GM12878 (cell line): ENCODE measurements at regions not wholly inside any gene's neighbourhood (a gene's known extent, or its start where the extent isn't known, plus 50 kb on each side); places are given as distances from the start of the nearest gene placed in this dataset.

ENCODE experiments used
- ATAC-seq: fragments of 200-7000 bp; cut with Tn5 transposase; 3 replicates; pipeline ENCODE4 v1.9.1; 2020; ENCODE audit warnings: mild to moderate bottlenecking, moderate library complexity
- BruUV-seq: library from RNA; stranded (reverse); fragments of 400-500 nt; replicated peaks from 2 replicates; lab custom pipeline; 2021; lab: Mats Ljungman, UMichigan
- CTCF ChIA-PET: fragments of 300-600 bp; sonication (Branson Sonifier 250); formaldehyde crosslinking; extraction: SDS; loops from one replicate; lab custom pipeline; 2021; ENCODE audit warnings: inconsistent platforms; lab: Yijun Ruan, JAX
- POLR2A ChIA-PET: fragments of 350-600 bp; formaldehyde crosslinking; extraction: SDS; loops from one replicate; lab custom pipeline; 2021; ENCODE audit warnings: inconsistent platforms; lab: Charles Lee
- RAD21 ChIA-PET: fragments of 300-600 bp; sonication (Branson Sonifier 250); formaldehyde crosslinking; loops from one replicate; lab custom pipeline; 2023; ENCODE audit warnings: antibody characterized with exemption; ENCODE audit not compliant: unreplicated experiment; lab: Charles Lee
- SMC1A ChIA-PET: fragments of 300-600 bp; sonication (Branson Sonifier 250); formaldehyde crosslinking; loops from one replicate; lab custom pipeline; 2023; ENCODE audit not compliant: unreplicated experiment, uncharacterized antibody; lab: Charles Lee
- DNase-seq: peaks from one replicate; pipeline ENCODE4 v3.0.0-alpha.2; 2011; ENCODE audit warnings: low read depth, low spot score
- FAIRE-seq: peaks from 3 replicates; lab custom pipeline; 2011; peaks lifted over from hg19 to GRCh38; lab: Jason Lieb, UNC
- H2AFZ ChIP-seq: 2 replicates; pipeline ENCODE4 v1.6.0; 2011; ENCODE audit warnings: low read depth, low read length, control low read depth; ENCODE audit not compliant: control insufficient read depth
- H3K27ac ChIP-seq: 2 replicates; pipeline ENCODE4 v1.5.1; 2011; ENCODE audit warnings: control low read depth; ENCODE audit not compliant: control insufficient read depth, insufficient read depth
- H3K27me3 ChIP-seq, 2 experiments: replicated peaks in 1 of 2; 2 replicates each; pipeline versions ENCODE4 v1.6.0 to v1.6.1; 2011; ENCODE audit warnings: low read length in 1 of 2; ENCODE audit not compliant: control insufficient read depth in 2 of 2, insufficient read depth in 2 of 2
- H3K36me3 ChIP-seq, 2 experiments: 2 replicates each; pipeline ENCODE4 v1.5.1; 2011; ENCODE audit warnings: low read length in 1 of 2; ENCODE audit not compliant: control insufficient read depth in 2 of 2, insufficient read depth in 2 of 2
- H3K4me1 ChIP-seq: 2 replicates; pipeline ENCODE4 v1.6.1; 2011; ENCODE audit warnings: mild to moderate bottlenecking, low read length, moderate library complexity, mixed read lengths; ENCODE audit not compliant: control insufficient read depth, insufficient read depth
- H3K4me2 ChIP-seq: 2 replicates; pipeline ENCODE4 v1.6.0; 2011; ENCODE audit warnings: control low read depth; ENCODE audit not compliant: control insufficient read depth, insufficient read depth
- H3K4me3 ChIP-seq: fragments of 200-600 bp; sonication (generic); 2 replicates; pipeline ENCODE4 v1.5.1; 2016
- H3K79me2 ChIP-seq: 2 replicates; pipeline ENCODE4 v1.6.0; 2011; ENCODE audit warnings: low read length; ENCODE audit not compliant: control insufficient read depth, insufficient read depth
- H3K9ac ChIP-seq: 2 replicates; pipeline ENCODE4 v1.8.0; 2011; ENCODE audit warnings: low read length, control low read depth, mixed read lengths; ENCODE audit not compliant: control insufficient read depth, insufficient read depth
- H3K9me3 ChIP-seq: replicated peaks from 3 replicates; pipeline ENCODE4 v1.5.1; 2011; ENCODE audit warnings: mild to moderate bottlenecking, low read length; ENCODE audit not compliant: control insufficient read depth, insufficient read depth
- H4K20me1 ChIP-seq: 2 replicates; pipeline ENCODE4 v1.6.0; 2011; ENCODE audit not compliant: control insufficient read depth, insufficient read depth
- NFXL1 ChIP-seq: fragments of 450-650 bp; IDR thresholded peaks from 2 replicates; pipeline ENCODE4 v1.6.1; 2017; ENCODE audit warnings: antibody characterized with exemption, mild to moderate bottlenecking, borderline replicate concordance
- SPI1 ChIP-seq: IDR thresholded peaks from 2 replicates; pipeline ENCODE4 v1.6.1; 2011; ENCODE audit warnings: low read depth, mild to moderate bottlenecking, low read length, moderate library complexity, borderline replicate concordance; ENCODE audit not compliant: insufficient read depth
- ZNF24 ChIP-seq: fragments of 450-650 bp; IDR thresholded peaks from 2 replicates; pipeline ENCODE4 v1.6.1; 2017; ENCODE audit warnings: antibody characterized with exemption, mild to moderate bottlenecking
- WGBS: methylation state at CpG from one replicate; pipeline ENCODE4 v1.1.6; 2016; ENCODE audit warnings: low lambda C conversion rate; ENCODE audit not compliant: insufficient replicate concordance, insufficient coverage; ENCODE audit errors: missing lambda C conversion rate; 5-methylcytosine and 5-hydroxymethylcytosine counted together
- in situ Hi-C: fragments of 300-500 bp; cut with MboI; formaldehyde crosslinking; loops from 9 replicates; pipeline ENCODE4 v1.14.3; 2018; ENCODE audit warnings: mixed read lengths
- intact Hi-C: fragments of 100-400 bp; cut with micrococcal nuclease; formaldehyde crosslinking; loops from one replicate; pipeline ENCODE4 v1.14.2; 2022; ENCODE audit not compliant: unreplicated experiment

DNA sequence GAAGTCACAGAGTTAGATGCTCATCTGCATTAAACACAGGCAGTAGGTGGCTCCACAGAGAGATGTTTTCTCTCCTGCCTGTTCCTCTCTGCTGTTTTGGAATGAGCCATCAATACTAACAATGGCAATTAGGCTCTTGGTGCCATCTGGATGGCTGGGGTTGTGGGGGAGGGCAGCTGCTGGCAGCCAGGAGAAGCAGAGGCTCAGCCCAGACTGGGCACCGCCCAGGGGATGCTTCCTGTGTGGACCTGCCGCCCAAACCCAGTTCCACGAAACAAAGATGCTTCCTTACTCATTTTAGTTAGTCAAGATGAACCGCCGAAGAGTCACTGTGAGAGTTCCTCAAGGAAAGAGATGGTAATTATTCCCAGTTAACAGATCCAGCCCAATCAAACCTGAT, 50.8 kb upstream of the PCDH8 start:
- Histone ChIP-seq H3K9ac (no peak overlapping the region), H3K27ac (no peak overlapping the region), H3K9me3 (no peaks in the 10 kb centered on the region), H4K20me1 (no peaks in the 10 kb centered on the region), H3K36me3 (no peaks in the 10 kb centered on the region), H3K79me2 (no peaks in the 10 kb centered on the region), H3K4me3 (no peak overlapping the region), H3K4me1 (peaks cover 9% of the 10 kb centered on the region; the same call in 1 of the 2 replicates), H3K27me3 (no peaks in the 10 kb centered on the region; a peak in 1 of 4 replicates), H3K4me2 (no peak overlapping the region), H2AFZ (no peak overlapping the region)
- ATAC-seq (no peak), DNase-seq (no peak), FAIRE-seq (no peak)
- no TSS peak for BruUV-seq
- ChIA-PET RAD21 (no interaction called here), POLR2A (no interaction called here), CTCF (interaction anchor here (1.0 kb wide), 1 partner anchor 69 kb away, joined by 4 read pairs; no protein-coding TSS in a partner anchor), SMC1A (interaction anchor here (1.0 kb wide), 1 partner anchor 69 kb away, joined by 3 read pairs; no protein-coding TSS in a partner anchor)
- 73% methylated on average over 5 of the region's 5 CpGs for WGBS
- TF ChIP-seq ZNF24 (no peak), SPI1 (no peak), NFXL1 (no peak)
- in situ Hi-C loops: no loop called here
- intact Hi-C loops: loop anchor here (5.0 kb wide), 1 partner anchor 68 kb away; no protein-coding TSS in a partner anchor
